ENCODE measurements at regions not wholly inside any gene's neighbourhood (a gene's known extent, or its start where the extent isn't known, plus 50 kb on each side); places are given as distances from the start of the nearest gene placed in this dataset.
"Not testable (repeated sequence)": the region's sequence is repeated elsewhere in the genome, so short reads cannot be mapped to it uniquely, and the experiment has no call there.

- Mint-ChIP-seq H3K4me3 (no peak overlapping the region), H3K36me3 (ENCODE audit: low read depth) (no peaks in the 10 kb centered on the region), H3K9me3 (peaks cover 6% of the 10 kb centered on the region), H3K4me1 (no peaks in the 10 kb centered on the region), H3K27ac (ENCODE audit: unreplicated experiment) (no peak overlapping the region), H3K27me3 (ENCODE audit: low read depth) (no peaks in the 10 kb centered on the region)
- TF ChIP-seq, protein P1, sequence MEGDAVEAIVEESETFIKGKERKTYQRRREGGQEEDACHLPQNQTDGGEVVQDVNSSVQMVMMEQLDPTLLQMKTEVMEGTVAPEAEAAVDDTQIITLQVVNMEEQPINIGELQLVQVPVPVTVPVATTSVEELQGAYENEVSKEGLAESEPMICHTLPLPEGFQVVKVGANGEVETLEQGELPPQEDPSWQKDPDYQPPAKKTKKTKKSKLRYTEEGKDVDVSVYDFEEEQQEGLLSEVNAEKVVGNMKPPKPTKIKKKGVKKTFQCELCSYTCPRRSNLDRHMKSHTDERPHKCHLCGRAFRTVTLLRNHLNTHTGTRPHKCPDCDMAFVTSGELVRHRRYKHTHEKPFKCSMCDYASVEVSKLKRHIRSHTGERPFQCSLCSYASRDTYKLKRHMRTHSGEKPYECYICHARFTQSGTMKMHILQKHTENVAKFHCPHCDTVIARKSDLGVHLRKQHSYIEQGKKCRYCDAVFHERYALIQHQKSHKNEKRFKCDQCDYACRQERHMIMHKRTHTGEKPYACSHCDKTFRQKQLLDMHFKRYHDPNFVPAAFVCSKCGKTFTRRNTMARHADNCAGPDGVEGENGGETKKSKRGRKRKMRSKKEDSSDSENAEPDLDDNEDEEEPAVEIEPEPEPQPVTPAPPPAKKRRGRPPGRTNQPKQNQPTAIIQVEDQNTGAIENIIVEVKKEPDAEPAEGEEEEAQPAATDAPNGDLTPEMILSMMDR (conservative IDR thresholded peaks at IDR 0.05), result no peak
- DNase-seq (ENCODE audit: low read depth, low spot score), result no peak
Observed at GRCh38 chr3:34053626-34054025, 255.2 kb downstream of the PDCD6IP start.

DNA sequence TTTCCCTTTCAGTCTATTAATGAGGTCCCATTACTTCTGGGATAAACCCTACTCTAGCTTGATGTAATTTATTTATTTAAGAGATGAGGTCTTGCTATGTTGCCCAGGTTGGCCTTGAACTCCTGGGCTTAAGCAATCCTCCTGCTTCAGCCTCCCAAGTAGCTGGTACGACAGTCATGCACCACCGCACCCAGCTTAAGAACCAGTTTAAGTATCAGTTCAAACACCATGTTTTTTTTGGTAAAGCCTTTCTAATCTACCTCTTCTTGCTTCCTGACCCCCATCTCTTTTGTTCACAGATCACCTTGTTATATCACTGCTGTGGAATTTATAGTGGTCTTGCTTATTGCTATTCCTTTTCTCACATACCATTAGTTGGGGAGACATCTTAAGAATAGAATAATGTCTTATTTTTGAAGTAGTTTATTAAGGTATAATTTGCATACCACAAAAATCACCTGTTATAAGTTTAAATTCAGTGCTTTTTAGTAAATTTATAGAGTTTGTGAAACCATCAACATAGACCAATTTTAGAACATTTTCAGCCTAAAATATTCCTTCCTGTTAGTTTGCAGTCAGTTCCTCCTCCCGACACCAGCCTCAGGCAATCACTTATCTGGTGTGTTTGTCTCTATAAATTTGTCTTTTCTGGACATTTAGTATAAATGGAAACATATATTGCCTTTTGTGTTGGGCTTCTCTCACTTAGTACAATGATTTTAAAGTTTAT lies 257.9 kb downstream of the PDCD6IP start:
- peaks cover 3% of the 10 kb centered on the region for H3K36me3 Mint-ChIP-seq (ENCODE audit: low read depth)
- no peak overlapping the region for H3K27ac Mint-ChIP-seq (ENCODE audit: unreplicated experiment)
- no peaks in the 10 kb centered on the region for H3K27me3 Mint-ChIP-seq (ENCODE audit: low read depth)
- TF ChIP-seq, protein P1 (conservative IDR thresholded peaks at IDR 0.05), result no peak
- H3K4me1 Mint-ChIP-seq, result no peaks in the 10 kb centered on the region
- H3K4me3 Mint-ChIP-seq, result no peak overlapping the region
- peaks cover 11% of the 10 kb centered on the region for H3K9me3 Mint-ChIP-seq
- DNase-seq (ENCODE audit: low read depth, low spot score), result no peak

DNA sequence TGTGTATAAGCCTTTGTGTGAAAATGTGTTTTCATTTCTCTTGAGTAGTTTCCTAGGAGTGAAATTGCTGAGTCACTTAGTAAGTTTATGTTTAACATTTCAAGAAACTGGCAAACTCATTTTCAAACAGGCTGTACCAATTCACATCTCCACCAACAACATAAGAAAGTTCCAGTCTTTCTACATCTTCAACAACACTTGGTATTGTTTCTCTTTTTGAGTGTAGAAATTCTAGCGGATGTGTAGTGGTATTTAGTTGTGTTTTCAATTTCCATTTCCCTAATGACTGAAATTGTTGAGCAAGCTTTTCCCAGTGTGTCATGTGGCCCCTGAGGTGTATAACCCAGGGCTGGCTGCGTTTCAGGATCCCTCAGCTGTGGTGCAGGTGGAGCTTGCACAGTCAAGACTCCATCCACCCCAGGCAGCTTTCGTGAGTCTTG lies 258.5 kb downstream of the PDCD6IP start:
- no peak overlapping the region for H3K4me3 Mint-ChIP-seq
- H3K4me1 Mint-ChIP-seq, result no peaks in the 10 kb centered on the region
- no peak overlapping the region for H3K27ac Mint-ChIP-seq (ENCODE audit: unreplicated experiment)
- H3K36me3 Mint-ChIP-seq (ENCODE audit: low read depth), result peaks cover 3% of the 10 kb centered on the region
- TF ChIP-seq, protein P1 (conservative IDR thresholded peaks at IDR 0.05), result no peak
- DNase-seq (ENCODE audit: low read depth, low spot score), result no peak
- no peaks in the 10 kb centered on the region for H3K27me3 Mint-ChIP-seq (ENCODE audit: low read depth)
- H3K9me3 Mint-ChIP-seq, result peaks cover 12% of the 10 kb centered on the region

DNA sequence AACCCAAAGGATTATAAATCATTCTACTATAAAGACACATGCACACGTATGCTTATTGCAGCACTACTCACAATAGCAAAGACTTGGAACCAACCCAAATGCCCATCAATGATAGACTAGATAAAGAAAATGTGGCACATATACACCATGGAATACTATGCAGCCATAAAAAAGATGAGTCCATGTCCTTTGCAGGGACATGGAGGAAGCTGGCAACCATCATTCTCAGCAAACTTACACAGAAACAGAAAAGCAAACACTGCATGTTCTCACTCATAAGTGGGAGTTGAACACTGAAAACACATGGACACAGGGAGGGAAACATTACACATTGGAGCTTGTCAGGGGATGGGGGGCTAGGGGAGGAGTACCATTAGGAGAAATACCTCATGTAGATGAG lies 262.6 kb downstream of the PDCD6IP start:
- not testable (repeated sequence) for H3K4me3 Mint-ChIP-seq; DNase-seq (ENCODE audit: low read depth, low spot score); H3K27ac Mint-ChIP-seq (ENCODE audit: unreplicated experiment); H3K27me3 Mint-ChIP-seq (ENCODE audit: low read depth); H3K36me3 Mint-ChIP-seq (ENCODE audit: low read depth); H3K4me1 Mint-ChIP-seq
- peaks cover 11% of the 10 kb centered on the region for H3K9me3 Mint-ChIP-seq

GRCh38 chr3:34065901-34066300 lies 267.5 kb downstream of the PDCD6IP start:
- Mint-ChIP-seq H3K9me3 (peaks cover 6% of the 10 kb centered on the region), H3K4me3 (no peak overlapping the region), H3K27me3 (ENCODE audit: low read depth) (no peaks in the 10 kb centered on the region), H3K4me1 (no peaks in the 10 kb centered on the region), H3K27ac (ENCODE audit: unreplicated experiment) (no peak overlapping the region), H3K36me3 (ENCODE audit: low read depth) (peaks cover 5% of the 10 kb centered on the region)
- no peak for DNase-seq (ENCODE audit: low read depth, low spot score)
- TF ChIP-seq, protein P1 (conservative IDR thresholded peaks at IDR 0.05), result no peak

GRCh38 chr3:34066328-34066727 lies 267.9 kb downstream of the PDCD6IP start:
- no peaks in the 10 kb centered on the region for H3K4me1 Mint-ChIP-seq
- DNase-seq (ENCODE audit: low read depth, low spot score), result no peak
- TF ChIP-seq, protein P1 (conservative IDR thresholded peaks at IDR 0.05), result no peak
- peaks cover 3% of the 10 kb centered on the region for H3K9me3 Mint-ChIP-seq
- H3K27me3 Mint-ChIP-seq (ENCODE audit: low read depth), result no peaks in the 10 kb centered on the region
- H3K4me3 Mint-ChIP-seq, result no peak overlapping the region
- no peak overlapping the region for H3K27ac Mint-ChIP-seq (ENCODE audit: unreplicated experiment)
- peaks cover 3% of the 10 kb centered on the region for H3K36me3 Mint-ChIP-seq (ENCODE audit: low read depth)
